GM12874 (cell line): ENCODE measurements at regions not wholly inside any gene's neighbourhood (a gene's known extent, or its start where the extent isn't known, plus 50 kb on each side); places are given as distances from the start of the nearest gene placed in this dataset.

Experiments used
- TF ChIP-seq, protein P1 (sequence below): IDR thresholded peaks from 2 replicates; pipeline ENCODE4 v1.5.1; 2011; ENCODE audit warnings: low read depth, mild to moderate bottlenecking, control low read depth, low read length, moderate library complexity; ENCODE audit not compliant: insufficient read depth

DNA sequence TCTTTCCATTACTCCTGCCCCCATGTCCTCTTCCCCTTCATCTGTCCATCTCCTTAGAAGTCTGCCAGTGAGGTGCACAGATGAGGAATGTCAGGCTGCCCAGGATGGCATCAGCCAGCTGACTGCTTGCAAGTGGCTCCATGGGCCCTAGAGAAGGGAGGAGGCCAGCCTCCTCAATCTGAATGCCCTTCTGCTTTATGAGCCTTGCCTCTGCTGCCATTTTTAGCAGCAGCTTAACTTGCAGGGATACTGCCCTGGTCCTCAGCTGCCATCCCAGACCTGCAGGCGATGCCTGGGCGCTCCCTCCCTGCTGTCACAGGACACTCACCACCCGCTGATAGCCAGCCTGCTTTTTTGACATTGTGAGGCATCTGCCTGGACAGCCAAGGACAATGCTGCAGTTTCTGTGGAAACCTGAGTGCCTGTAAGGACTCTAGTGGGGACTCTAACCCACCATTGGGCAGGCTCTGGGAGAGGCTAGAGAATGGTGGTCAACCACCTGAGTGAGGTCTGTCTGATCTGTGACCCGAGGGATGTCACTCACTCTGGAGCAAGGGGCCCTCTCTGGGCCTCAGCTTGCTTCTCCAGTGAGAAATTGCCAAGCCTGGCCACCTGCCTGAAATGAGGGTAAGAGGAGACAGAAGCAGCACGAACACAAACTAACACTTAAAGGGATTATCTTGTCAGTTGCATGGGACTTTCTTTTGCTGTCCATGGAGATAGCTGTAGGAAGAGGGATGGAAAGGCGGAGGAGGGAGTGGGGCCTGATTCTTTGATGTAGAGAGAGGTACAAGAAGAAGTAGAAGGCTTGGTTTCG lies 185.0 kb downstream of the MIS18A start:
- TF ChIP-seq, protein P1, sequence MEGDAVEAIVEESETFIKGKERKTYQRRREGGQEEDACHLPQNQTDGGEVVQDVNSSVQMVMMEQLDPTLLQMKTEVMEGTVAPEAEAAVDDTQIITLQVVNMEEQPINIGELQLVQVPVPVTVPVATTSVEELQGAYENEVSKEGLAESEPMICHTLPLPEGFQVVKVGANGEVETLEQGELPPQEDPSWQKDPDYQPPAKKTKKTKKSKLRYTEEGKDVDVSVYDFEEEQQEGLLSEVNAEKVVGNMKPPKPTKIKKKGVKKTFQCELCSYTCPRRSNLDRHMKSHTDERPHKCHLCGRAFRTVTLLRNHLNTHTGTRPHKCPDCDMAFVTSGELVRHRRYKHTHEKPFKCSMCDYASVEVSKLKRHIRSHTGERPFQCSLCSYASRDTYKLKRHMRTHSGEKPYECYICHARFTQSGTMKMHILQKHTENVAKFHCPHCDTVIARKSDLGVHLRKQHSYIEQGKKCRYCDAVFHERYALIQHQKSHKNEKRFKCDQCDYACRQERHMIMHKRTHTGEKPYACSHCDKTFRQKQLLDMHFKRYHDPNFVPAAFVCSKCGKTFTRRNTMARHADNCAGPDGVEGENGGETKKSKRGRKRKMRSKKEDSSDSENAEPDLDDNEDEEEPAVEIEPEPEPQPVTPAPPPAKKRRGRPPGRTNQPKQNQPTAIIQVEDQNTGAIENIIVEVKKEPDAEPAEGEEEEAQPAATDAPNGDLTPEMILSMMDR = no peak

DNA sequence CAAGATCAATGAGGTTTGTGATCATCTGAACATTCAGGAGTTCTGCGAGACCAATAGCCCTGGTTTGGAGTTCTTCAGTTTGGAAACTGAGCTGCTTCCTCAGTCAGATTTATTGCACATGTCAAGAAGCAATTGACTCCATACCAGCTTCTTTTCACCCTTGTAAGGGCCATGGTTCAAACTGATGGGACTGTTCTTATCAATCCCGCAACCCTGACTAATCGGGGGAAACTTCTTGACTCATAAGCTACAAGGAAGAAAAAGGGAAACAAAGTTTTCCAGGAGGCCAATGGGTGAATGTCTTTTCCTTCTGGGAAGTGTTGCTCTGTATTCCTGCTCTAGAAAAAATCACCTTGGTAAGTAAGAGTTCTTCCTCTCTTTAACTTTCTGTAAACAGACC lies 187.9 kb downstream of the MIS18A start:
- TF ChIP-seq, protein P1 = no peak

DNA sequence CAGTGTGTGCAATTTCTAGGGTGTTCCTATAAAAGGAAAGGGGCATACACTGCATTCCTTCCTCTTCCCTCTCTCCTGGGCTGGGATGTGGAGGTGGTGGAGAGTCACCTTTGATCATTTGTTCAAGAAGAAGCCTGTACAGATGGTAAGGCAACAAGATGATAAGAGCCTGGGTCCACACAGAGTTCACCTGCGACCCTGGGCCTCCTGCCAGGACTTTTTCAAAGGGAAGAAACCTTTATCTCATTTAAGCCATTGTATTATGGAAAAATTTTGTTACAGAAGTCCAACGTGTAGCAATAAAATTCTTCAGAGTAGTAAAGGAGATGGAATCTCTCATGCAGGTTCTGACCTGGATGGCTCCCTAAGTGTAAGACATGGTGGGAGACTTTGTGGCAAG lies 189.1 kb downstream of the MIS18A start:
- TF ChIP-seq, protein P1 = no peak

DNA sequence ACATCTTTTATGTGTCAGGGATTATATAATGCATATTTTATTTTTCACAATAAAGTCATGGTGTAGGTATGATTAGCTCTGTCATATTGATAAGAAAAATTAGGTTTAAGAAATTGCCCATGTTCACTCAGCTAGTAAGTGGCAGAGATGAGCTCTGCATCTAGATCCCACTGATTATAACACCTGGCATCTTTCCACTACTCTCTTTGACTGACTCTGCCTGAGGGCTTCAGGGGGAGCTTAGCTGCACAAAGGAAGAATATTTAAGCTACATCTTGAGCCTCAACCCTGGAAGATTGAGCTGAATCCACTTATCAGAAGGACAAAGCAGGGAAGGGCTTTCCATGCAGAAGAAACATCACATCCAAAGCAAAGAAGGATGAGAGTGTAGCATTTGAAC lies 190.4 kb downstream of the MIS18A start:
- TF ChIP-seq, protein P1 = no peak

DNA sequence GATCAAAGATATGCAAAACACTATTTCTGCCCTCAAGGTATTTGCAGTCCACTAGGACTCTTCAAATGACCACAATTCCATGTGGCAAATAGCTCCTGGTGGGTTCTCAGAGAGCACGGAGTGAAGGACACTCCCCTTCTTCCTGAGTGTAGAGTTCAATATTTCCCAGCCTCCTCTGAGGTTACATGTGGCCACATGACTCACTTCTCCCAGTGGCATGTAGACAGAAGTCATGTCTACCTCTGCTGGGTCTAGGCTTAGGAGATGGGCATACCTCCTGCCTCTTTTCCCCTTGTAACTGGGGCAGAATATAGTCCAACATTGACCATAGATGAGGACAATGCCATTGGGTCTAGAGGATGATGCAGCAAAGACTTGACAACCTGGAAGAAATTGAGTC lies 191.4 kb downstream of the MIS18A start:
- TF ChIP-seq, protein P1 = no peak

DNA sequence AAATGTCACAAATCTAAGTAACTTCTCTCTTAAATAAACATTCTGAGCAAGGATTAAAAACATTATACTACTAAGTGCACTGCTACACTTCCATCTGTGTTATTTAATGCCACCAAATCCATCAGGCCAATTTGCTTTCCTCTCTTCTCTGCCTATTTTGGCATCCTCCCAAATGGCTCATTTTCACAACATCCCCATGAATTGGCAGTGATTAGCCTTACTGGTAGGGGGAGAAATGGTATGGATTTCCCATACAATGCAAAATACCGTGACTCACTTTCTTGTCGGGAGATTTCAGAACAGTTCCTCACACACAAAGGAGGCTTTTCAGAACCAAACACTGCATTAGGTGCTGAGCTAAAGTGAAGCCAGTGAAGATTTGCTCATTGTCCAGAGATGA lies 195.7 kb downstream of the MIS18A start:
- TF ChIP-seq, protein P1 = no peak

DNA sequence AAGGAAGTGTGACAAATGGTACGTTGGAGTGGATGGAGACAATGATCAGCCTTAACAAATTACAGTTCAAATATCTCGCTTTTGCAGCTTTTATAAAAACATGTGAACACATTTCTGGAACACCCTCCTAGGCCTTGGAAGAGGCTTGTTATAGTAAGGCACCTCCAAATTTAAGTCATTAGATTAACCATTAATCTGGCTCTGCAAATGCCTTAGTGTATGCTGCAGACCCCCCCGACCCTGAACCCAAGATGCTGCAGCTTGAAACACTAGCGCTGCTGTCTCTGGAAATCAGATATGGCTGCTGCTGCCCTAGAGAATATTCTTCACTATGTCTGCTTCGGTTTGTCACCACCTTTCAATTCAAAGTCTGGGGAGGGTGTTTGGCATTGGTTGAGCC lies 196.4 kb downstream of the MIS18A start:
- TF ChIP-seq, protein P1 = no peak
